NCI-H2196 (cell line): ENCODE measurements at regions not wholly inside any gene's neighbourhood (a gene's known extent, or its start where the extent isn't known, plus 50 kb on each side); places are given as distances from the start of the nearest gene placed in this dataset.
"Not testable (repeated sequence)": the region's sequence is repeated elsewhere in the genome, so short reads cannot be mapped to it uniquely, and the experiment has no call there.

Source experiments
- DNase-seq: peaks from one replicate; lab custom pipeline; 2025; ENCODE audit not compliant: unreplicated experiment; lab: John Stamatoyannopoulos, UW

DNA sequence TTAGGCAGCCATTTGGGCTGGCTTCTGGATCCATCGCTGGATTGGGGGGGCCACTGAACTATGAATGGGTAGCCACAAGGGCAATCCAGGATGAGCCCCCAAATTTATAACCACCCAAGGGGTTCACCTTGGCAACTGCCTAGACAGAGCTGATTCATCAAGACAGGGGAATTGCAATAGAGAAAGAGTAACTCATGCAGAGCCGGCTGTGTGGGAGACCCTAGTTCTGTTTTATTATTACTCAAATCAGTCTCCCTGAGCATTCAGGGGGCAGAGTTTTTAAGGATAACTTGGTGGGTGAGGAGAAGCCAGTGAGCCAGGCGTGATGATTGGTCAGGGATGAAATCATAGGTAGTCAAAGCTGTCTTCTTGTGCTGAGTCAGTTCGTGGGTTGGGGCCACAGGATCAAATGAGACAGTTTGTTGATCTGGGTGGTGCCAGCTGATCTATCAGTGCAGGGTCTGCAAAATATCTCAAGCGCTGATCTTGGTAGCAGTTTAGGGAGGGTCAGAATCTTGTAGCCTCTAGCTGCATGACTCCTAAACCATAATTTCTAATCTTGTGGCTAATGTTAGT is 57.9 kb downstream of the DNAJB9 start:
- no peak for DNase-seq

DNA sequence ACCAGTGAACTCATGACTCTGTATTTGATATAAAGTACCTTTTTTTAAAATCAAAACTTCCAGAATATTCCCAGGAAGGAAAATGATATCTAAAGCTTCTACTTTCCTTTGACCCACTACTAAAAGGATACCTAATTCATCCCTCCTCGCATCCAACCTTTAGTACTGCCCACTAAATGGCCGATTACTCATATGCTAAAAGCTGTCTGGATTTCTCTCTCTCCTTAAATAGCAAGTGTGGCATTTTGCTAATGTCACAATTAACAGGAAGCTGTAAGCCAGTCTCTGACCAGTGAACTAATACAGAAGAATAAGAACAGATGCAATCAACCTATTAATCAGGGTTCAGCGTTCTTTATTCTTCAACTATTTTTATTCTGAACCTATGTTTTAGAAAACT is 59.0 kb downstream of the DNAJB9 start:
- DNase-seq, result no peak

DNA sequence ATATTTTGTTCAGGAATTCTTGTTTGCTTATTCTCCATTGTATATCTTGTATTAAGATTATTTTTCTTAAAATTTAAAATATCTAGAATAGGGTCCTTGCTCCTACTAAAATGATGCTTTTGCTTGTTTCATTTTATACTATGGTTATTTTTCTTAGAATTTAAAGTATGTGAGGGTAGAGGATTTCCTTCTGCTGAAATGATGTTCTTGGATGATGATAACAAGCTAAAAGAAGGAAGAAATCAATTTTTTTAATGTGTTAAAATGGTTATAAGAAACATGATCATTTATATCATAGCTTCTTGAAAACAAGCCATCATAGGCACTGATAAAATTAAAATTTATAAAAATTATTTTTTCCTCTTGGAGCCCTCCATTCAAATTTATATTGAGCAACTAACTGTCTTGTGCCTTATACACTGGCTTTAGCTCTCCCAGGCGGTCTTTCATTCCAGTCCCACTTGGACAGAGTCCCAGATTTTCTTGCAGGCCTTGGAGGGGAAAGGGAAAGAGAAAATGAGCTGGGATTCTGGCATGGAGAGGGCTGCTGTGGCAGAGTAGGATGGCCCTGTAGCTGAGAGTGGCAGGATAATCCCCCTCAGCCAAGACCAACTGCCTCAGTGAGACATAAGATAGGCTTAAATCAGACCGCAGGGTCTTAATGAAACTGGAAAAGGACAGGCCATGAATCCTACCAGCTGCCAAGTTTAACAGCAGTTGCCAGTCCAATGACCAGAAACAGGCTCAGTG is 60.2 kb downstream of the DNAJB9 start:
- no peak for DNase-seq

DNA sequence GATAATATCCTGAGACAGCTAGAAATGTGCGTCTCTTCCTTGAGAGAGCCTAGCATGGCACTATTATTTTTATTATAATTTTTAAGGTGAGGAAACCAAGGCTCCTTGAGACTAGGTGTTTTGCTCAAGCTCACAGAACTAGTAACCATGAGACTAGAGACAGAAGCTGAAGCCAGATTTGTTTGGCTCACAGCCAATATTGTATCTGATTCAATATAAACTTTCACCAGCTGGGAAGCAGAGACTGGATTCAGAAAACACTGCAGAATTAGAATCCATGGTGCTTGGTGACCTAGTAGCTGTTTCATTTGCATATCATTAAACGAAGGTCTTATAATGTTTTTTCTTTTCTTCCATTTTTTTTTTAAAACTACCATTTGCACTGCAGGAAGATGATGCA is 64.4 kb downstream of the DNAJB9 start:
- DNase-seq, result no peak

DNA sequence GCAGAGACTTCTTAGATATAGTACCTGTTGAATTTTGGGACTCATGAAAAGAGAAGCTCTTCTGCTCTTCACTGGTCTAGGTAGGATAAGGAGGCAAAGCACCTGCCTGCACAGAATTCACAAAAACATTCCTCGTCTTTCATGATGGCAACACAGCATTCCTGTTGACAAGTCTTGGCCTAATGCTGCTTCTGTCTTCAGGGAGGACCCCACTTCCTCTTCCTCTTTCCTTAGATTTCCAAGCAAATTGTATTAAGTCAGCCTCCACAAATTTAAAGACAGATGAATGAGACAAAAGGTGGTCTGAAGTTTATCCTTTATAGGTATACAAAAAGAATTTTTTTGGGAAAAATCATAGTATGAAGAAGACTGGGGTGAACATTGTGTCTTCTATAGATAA is 64.9 kb downstream of the DNAJB9 start:
- no peak for DNase-seq

DNA sequence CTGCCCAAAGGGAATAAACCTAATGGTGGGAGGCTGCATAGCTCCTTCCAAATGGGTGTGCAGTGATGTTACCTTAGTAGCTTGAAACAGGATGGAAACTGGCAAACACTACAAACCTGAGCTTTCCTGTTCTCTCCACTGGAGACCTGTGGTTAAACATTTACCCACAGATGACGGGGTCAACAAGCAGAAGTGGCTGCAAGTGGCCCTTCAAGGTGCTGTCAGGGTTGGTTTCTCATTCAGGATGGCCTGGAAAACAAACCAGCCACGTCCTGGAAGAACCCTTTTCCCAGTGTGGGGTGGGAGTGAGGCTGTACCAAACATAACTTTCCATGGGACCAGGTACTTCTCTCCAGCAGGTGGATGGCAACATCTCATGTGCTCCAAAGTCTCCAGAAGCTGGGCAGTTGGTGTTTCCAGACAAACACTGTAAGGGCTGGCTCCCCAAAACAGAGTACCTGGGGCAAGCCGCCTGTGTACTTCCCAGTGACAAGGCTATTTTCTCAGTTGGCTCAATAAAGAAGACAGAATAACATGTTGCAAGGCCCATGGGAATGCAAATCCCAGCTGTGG is 67.5 kb downstream of the DNAJB9 start:
- DNase-seq, result no peak

DNA sequence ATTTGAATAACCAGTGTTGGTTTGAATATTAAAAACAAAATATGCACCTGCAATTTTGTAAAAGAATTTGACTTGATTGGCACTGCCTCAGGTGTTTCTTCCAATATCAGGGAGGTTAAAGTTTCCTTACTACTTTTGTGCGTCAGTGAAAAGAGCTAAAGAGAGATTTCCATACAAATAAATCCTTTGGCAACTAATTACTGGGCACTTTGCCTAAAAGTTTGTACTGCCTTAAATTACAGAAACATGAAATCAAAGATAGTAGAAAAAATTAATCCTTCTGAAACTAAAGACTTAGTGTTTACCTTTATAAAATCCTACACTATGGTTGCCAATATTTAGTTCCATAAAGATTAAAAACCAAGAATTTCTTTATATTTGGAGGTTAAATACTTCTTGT is 72.5 kb downstream of the DNAJB9 start:
- no peak for DNase-seq

DNA sequence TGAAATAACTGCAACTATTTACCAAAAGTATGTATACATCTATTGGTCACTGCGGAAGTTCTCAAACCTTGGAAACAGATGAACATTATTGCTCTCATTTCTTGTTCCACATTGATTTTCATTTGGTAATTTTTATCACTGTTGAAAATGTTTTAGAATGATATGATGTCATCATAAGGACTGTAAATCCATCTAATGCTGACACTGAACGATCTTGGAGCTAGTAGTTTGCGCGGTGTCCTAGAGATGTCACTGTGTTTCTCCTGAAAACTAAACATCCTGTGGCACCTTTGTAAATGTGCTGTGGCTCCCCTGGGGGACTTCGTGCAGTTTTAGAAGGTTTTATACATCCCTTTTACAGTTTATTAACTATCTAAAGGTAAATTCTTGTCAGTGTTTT is 73.5 kb downstream of the DNAJB9 start:
- DNase-seq, result no peak

DNA sequence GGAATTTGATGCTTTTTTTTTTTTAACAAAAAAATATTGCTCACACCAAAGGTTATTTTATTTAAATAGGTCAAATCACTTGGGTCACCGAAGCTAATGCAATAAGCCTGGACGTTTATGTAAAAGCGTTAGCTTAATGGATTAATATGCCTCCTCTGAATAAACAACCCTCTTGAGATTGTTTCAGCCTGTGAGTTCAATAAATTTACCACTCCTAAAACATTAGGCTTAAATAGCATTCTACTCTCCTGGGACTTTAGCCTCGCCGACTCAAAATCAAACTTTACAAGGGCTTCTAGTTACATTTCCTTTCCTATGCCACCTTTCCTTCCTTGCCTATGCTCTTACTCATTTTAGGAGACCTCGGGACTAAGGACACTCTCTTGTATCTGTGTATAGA is 79.3 kb downstream of the DNAJB9 start:
- DNase-seq, result no peak

DNA sequence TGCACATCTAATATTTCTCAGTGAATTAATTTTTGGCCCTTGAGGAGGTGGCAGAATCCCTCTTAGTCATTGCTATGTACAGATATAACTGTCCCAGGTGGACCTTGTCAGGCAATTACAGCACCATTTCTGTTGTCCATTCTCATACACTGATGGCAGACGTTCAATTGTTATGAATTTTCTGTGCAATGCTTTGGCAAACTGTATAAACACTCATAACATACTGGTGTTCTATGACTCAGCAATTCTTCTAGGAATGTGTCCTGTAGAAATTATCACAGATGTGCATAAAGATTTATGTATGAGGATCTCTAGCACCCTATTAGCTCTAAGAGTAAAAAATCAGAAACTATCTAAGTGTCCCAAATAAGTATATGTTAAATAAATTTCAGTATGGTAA is 80.8 kb downstream of the DNAJB9 start:
- no peak for DNase-seq

DNA sequence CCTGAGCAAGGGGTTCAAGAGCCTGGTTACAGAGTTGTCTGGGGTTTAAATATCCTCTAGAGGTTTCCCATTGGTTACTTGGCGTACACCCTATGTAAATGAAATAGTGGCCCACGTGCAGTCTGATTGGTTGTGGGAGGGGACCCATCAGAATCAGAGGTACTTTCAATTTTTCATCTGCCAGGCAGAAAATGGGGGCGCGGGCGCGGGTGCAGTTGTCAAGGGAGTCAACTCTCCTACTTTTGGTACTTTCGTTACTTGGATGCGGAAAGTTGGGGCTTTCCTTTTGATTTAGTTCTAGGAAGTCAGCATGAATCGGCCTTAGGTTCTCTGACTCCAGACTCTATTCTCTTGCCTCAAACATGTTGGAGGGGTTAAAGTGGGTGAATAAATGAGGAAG is 83.2 kb downstream of the DNAJB9 start:
- no peak for DNase-seq

DNA sequence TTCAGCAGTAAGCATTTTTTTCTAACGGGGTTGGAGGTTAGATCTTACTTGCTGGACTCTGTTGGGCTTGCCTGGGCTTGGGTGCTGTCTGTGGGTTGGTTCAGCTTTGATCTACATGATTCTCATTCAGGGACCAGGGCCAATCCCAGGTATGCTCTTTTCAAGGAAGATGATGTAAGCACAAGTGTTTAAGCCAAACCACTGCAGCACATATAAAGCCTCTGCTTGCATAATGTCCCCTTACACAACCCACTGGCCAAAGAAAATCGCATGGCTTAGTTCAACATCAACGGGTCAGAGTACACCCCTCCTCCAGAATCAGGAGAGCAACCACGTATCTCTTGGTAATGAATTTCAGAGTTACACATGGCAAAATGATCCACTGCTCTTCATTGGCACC is 83.9 kb downstream of the DNAJB9 start:
- DNase-seq, result no peak

DNA sequence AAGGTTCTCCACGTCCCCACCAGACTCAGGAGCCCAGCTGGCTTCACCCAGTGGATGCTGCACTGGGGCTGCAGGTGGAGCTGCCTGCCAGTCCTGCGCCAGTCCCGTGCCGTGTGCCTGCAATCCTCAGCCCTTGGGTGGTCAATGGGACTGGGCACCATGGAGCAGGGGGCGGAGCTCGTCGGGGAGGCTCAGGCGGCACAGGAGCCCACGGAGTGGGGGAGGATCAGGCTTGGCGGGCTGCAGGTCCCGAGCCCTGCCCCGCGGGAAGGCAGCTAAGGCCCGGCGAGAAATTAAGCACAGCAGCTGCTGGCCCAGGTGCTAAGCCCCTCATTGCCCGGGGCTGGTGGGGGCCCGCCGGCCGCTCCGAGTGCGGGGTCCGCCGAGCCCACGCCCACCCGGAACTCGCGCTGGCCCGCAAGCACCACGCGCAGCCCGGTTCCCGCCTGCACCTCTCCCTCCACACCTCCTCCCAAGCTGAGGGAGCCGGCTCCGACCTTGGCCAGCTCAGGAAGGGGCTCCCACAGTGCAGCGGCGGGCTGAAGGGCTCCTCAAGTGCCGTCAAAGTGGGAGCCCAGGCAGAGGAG is 87.6 kb downstream of the DNAJB9 start:
- DNase-seq, result not testable (repeated sequence)

DNA sequence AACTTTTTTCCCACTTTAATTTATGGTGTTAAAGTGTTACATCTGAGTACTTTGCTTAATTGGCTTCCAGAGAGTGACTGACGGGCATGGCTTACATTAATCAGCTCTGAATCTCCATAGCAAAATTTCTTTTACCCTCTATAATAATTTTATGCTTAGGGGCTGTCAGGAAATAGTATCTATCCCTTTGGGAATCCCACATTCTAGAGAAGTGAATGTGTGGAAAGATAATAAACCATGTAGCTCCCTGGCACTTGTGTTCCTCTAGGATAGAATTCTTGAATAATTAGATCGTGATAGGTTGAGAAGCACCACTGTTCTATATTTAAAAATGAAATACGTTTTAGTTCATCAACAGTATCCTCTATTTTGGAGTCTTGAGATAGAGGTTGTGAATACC is 89.6 kb downstream of the DNAJB9 start:
- DNase-seq, result no peak

DNA sequence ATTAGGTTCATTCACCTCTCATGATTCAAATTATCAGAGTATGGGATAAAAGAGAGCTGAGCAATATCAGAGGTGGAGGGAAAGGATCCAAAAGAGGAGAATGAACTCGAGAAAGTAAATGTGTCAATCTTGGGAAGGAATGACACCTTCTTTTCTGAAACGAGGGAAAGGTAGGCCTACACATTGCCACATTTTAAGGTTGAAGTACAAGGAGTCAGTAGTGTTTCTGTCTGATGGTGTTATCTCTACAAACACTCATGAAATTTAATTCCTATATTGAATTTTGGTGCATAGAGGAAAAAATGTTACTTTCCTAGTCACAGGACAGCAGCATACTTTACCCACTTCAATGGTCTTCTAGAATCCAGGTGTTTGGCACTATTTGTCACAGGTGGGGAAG is 90.2 kb downstream of the DNAJB9 start:
- no peak for DNase-seq

DNA sequence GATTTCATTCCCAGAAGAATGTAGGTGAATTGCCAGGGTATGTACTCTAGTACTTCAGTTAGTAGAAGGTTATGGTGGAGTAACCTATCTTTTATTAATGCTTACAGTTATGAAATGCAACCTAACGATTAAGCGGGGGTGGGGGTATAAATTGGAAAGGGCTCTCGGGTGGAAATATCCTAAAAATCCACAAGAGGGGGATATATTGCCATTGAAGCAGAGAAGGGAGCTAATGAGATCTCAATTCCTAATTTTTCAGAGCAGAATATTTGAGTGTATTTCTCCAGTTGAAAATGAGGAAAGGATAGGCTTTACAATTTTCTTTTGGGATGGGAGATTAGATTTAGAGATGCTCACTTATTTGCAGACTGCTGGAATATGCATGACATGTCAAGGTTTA is 90.8 kb downstream of the DNAJB9 start:
- no peak for DNase-seq

DNA sequence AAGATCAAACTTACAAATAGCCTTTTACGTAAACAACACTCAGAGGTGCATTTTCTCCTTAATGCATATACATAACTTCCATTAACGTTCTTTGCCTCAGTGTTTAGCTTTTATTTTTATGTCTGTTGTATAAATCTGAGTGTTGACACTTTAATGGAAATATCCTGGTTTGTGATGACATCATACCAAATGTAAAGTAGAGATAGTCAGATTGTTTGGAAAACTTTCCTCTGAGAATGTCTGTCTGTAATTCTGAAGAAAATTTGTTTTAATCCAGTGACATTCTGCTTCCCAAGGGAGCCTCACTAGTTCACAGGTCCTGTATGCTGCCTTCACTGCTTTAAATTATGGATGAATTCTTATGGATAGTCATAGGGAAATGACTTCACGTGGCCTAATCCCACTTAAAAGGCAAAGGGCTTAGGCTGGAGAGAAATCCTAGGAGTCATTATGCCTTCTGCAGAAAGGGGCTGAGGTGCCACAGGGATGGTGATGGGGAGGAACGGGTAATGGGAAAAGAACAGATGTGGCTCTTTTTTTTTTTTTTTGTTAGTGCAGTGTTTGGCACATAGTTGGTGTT is 93.2 kb downstream of the DNAJB9 start:
- no peak for DNase-seq

DNA sequence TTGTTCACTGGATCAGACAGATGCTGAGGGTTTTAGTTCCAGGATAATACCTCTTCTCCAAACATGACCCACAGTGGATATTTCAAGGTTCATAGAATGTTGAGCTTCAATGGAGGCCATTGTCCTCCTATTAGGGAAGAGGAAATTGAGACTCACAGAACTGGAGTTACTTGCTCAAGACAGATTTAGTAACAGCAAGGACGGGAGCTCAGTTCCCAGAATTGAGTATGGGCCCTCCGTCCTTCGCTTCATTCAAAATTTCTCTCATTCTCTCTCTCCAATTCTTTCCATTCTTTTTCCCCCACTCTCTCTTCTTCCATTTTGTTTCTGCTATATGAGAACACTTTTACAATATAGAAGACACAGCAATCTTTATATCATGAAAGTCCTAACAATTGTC is 94.0 kb downstream of the DNAJB9 start:
- DNase-seq, result no peak

DNA sequence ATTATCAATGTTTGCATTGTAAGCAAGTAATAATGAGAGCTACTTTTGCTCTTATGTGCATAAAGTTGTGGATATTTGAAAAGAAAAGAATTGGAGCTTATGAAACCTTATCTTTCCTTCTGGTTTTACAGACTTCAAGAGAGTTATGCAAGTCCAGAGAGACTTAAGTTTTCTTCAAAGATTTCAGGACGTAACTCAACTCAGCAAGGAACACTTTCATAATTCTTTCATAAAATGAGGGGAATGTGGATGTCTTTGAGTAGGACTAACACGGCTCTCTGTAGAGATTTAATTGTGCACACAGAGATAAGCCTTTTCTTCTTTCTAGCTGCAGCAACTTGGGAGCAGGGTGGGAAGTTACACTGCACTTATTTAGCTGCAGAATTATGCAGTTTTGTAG is 97.5 kb downstream of the DNAJB9 start:
- DNase-seq, result no peak

DNA sequence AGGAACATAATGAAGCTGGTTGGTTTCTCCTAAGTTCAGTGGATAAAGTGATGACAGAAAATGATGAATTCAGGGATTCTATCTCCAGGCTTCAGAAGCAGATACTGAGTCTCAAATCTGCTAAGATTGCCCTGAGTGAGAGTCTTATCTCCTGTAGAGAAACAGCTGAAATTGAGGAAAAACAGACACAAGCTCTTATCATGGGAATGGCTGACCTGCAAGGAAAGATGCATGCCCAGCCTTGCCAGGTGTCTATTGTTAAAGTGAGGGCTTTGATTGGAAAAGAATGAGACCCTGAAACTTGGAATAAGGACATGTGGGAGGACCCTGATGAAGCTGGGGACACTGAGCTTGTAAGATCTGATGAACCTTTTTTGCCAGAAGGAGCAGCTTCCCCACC is 100.3 kb downstream of the DNAJB9 start:
- DNase-seq, result no peak

DNA sequence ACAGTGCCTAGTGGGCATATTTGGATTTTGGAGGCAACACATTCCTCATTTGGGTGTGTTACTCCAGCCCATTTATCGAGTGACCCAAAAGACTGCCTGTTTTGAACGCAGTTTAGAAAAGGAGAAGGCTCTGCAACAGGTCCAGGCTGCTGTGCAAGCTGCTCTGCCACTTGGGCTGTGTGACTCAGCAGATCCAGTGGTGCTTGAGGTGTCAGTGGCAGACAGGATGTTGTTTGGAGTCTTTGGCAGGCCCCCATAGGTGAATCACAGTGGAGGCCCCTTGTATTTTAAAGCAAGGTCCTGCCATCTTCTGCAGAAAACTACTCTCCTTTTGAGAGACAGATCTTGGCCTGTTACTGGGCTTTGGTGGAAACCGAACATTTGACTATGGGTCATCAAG is 104.0 kb downstream of the DNAJB9 start:
- DNase-seq, result not testable (repeated sequence)

DNA sequence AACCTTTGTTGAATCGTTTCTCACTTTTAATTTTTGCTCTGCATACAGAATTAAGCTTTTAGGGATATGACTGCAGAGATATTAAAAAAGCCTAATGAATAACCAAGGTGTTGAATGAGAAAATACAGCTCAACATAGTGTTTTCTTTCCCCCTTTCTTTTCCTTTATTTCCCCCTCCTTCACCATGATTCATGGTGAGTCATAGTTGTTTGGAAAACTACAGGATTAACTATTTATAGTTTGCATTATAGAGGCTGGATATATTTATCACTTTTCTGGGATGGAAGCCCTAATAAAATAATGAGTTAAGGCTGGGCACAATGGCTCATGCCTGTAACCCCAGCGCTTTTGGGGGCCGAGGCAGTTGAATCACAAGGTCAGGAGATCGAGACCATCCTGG is 115.0 kb downstream of the DNAJB9 start:
- no peak for DNase-seq
